SK-N-SH (cell line): ENCODE measurements at regions not wholly inside any gene's neighbourhood (a gene's known extent, or its start where the extent isn't known, plus 50 kb on each side); places are given as distances from the start of the nearest gene placed in this dataset.

Experiments
- CTCF ChIA-PET: fragments of 300-600, 350-600 bp; formaldehyde crosslinking; extraction: SDS; loops from one replicate; lab custom pipeline; 2021; lab: Yijun Ruan, JAX
- POLR2A ChIA-PET: fragments of 350-600 bp; sonication (Branson Sonifier 250); formaldehyde crosslinking; extraction: SDS; loops from one replicate; lab custom pipeline; 2020; ENCODE audit warnings: antibody characterized with exemption, inconsistent platforms; lab: Yijun Ruan, JAX
- DNase-seq: peaks from one replicate; pipeline ENCODE4 v3.0.0; 2012
- H2AFZ ChIP-seq: fragments of 200-600 bp; sonication (generic); 2 replicates; pipeline ENCODE4 v1.8.1; 2016; ENCODE audit warnings: antibody characterized with exemption, mild to moderate bottlenecking, low read depth
- H3F3A ChIP-seq: fragments of 200-600 bp; sonication (generic); replicated peaks from 2 replicates; pipeline ENCODE3; 2016; ENCODE audit warnings: antibody characterized with exemption, mild to moderate bottlenecking; ENCODE audit not compliant: insufficient read depth
- H3K27ac ChIP-seq, 2 experiments: fragments of 200-500 bp in 1 of 2; fragments of 200-600 bp in 1 of 2; sonication (Bioruptor generic) in 1 of 2; sonication (generic), shearing (Covaris generic) in 1 of 2; 2 replicates each; pipeline versions ENCODE4 v1.5.1 to v1.6.1; 2014 to 2016; ENCODE audit warnings: low read depth in 2 of 2, inconsistent platforms in 1 of 2, low read length in 1 of 2, mild to moderate bottlenecking in 1 of 2, mixed read lengths in 1 of 2
- H3K27me3 ChIP-seq: fragments of 200-600 bp; sonication (generic), shearing (Covaris generic); 2 replicates; pipeline ENCODE4 v1.6.1; 2016; ENCODE audit warnings: mixed run types; ENCODE audit not compliant: insufficient read depth
- H3K36me3 ChIP-seq, 2 experiments: fragments of 200-500 bp in 1 of 2; fragments of 200-600 bp in 1 of 2; sonication (Bioruptor generic) in 1 of 2; sonication (generic) in 1 of 2; replicated peaks in 1 of 2; 2 replicates each; pipeline versions ENCODE3 to v1.5.1; 2014 to 2016; ENCODE audit warnings: low read length in 1 of 2, mild to moderate bottlenecking in 1 of 2; ENCODE audit not compliant: insufficient read depth in 2 of 2, control insufficient read depth in 1 of 2
- H3K4me1 ChIP-seq, 2 experiments: fragments of 200-500 bp in 1 of 2; fragments of 200-600 bp in 1 of 2; sonication (Bioruptor generic) in 1 of 2; sonication (generic), shearing (Covaris generic) in 1 of 2; 2 replicates each; pipeline versions ENCODE4 v1.5.1 to v1.6.1; 2014 to 2016; ENCODE audit warnings: low read depth in 1 of 2, low read length in 1 of 2, mixed run types in 1 of 2; ENCODE audit not compliant: insufficient read depth in 2 of 2, control insufficient read depth in 1 of 2
- H3K4me2 ChIP-seq: fragments of 200-600 bp; sonication (generic), shearing (Covaris generic); 2 replicates; pipeline ENCODE4 v1.6.1; 2017; ENCODE audit warnings: mixed run types
- H3K4me3 ChIP-seq, 2 experiments: fragments of 200-500 bp in 1 of 2; fragments of 200-600 bp in 1 of 2; sonication (Bioruptor generic) in 1 of 2; sonication (generic), shearing (Covaris generic) in 1 of 2; 2 replicates each; pipeline versions ENCODE4 v1.5.1 to v1.8.1; 2014 to 2016; ENCODE audit warnings: low read depth in 2 of 2, inconsistent platforms in 1 of 2, low read length in 1 of 2, mild to moderate bottlenecking in 1 of 2, mixed read lengths in 1 of 2, moderate library complexity in 1 of 2
- H3K79me2 ChIP-seq: fragments of 200-600 bp; sonication (generic); 2 replicates; pipeline ENCODE4 v1.8.1; 2017; ENCODE audit warnings: mild to moderate bottlenecking; ENCODE audit not compliant: insufficient read depth
- H3K9ac ChIP-seq: fragments of 200-600 bp; sonication (generic); 2 replicates; pipeline ENCODE4 v1.6.1; 2017; ENCODE audit warnings: mixed run types
- H3K9me2 ChIP-seq: fragments of 200-600 bp; sonication (generic); 2 replicates; pipeline ENCODE4 v1.6.1; 2017; ENCODE audit warnings: mixed run types
- H3K9me3 ChIP-seq: fragments of 200-600 bp; sonication (generic); 2 replicates; pipeline ENCODE4 v1.6.1; 2017; ENCODE audit warnings: mixed run types, mild to moderate bottlenecking, moderate library complexity
- H4K20me1 ChIP-seq: fragments of 200-600 bp; sonication (generic); 2 replicates; pipeline ENCODE4 v1.6.1; 2017; ENCODE audit warnings: mild to moderate bottlenecking, mixed run types; ENCODE audit not compliant: insufficient read depth
- CHD2 ChIP-seq: fragments of 150-350 bp; IDR thresholded peaks from 2 replicates; pipeline ENCODE4 v1.6.1; 2018; ENCODE audit warnings: low read length; ENCODE audit not compliant: partially characterized antibody
- ELF1 ChIP-seq: IDR thresholded peaks from 2 replicates; pipeline ENCODE4 v1.4.0; 2012
- EZH2phosphoT487 ChIP-seq: fragments of 200-600 bp; sonication (generic); IDR thresholded peaks from 2 replicates; pipeline ENCODE4 v1.6.1; 2017; ENCODE audit warnings: low read depth, mixed run types, mild to moderate bottlenecking, antibody characterized with exemption, moderate library complexity, borderline replicate concordance
- FOSL2 ChIP-seq: IDR thresholded peaks from 2 replicates; pipeline ENCODE4 v1.4.0; 2012; ENCODE audit warnings: low read depth, mild to moderate bottlenecking, moderate library complexity, borderline replicate concordance
- FOXJ3 ChIP-seq: sonication (generic); formaldehyde crosslinking; IDR thresholded peaks from 2 replicates; pipeline ENCODE4 v1.5.1; 2020; ENCODE audit warnings: mild to moderate bottlenecking, missing genetic modification reagents
- FOXM1 ChIP-seq: IDR thresholded peaks from 2 replicates; pipeline ENCODE4 v1.4.0; 2012; ENCODE audit warnings: low read depth, mild to moderate bottlenecking
- GATA2 ChIP-seq: sonication (generic); formaldehyde crosslinking; IDR thresholded peaks from 2 replicates; pipeline ENCODE4 v1.5.0; 2020; ENCODE audit warnings: mild to moderate bottlenecking, missing genetic modification reagents
- JUND ChIP-seq: IDR thresholded peaks from 2 replicates; pipeline ENCODE4 v1.4.0; 2012
- MAX ChIP-seq: IDR thresholded peaks from 2 replicates; pipeline ENCODE4 v1.4.0; 2012; ENCODE audit warnings: low read depth
- MXI1 ChIP-seq: IDR thresholded peaks from 2 replicates; pipeline ENCODE4 v1.6.1; 2012; ENCODE audit warnings: mild to moderate bottlenecking, low read depth, low read length, improper control_type of control experiment
- NFIC ChIP-seq: IDR thresholded peaks from 2 replicates; pipeline ENCODE4 v1.4.0; 2012; ENCODE audit warnings: borderline replicate concordance
- NRF1 ChIP-seq: IDR thresholded peaks from 2 replicates; pipeline ENCODE4 v1.6.1; 2012; ENCODE audit warnings: low read depth, mild to moderate bottlenecking, low read length
- RAD21 ChIP-seq: IDR thresholded peaks from 2 replicates; pipeline ENCODE4 v1.6.1; 2012; ENCODE audit warnings: mild to moderate bottlenecking, low read length
- RCOR1 ChIP-seq: fragments of 150-350 bp; IDR thresholded peaks from 2 replicates; pipeline ENCODE4 v1.6.1; 2017; ENCODE audit warnings: antibody characterized with exemption, low read length
- REST ChIP-seq: IDR thresholded peaks from 2 replicates; pipeline ENCODE4 v1.6.1; 2012; ENCODE audit warnings: mild to moderate bottlenecking, low read depth, low read length, moderate library complexity
- RFX5 ChIP-seq: IDR thresholded peaks from 2 replicates; pipeline ENCODE4 v1.6.1; 2012; ENCODE audit warnings: mild to moderate bottlenecking, improper control_type of control experiment, low read length
- RXRA ChIP-seq: IDR thresholded peaks from 2 replicates; pipeline ENCODE4 v1.4.0; 2012; ENCODE audit warnings: low read depth, mild to moderate bottlenecking, borderline replicate concordance
- WGBS: methylation state at CpG from one replicate; pipeline ENCODE4 v1.1.6; 2017; ENCODE audit warnings: low lambda C conversion rate; 5-methylcytosine and 5-hydroxymethylcytosine counted together
- TF ChIP-seq, protein P1 (sequence below): IDR thresholded peaks from 2 replicates; pipeline ENCODE4 v1.4.0; 2012; ENCODE audit warnings: low read depth, borderline replicate concordance
- TF ChIP-seq, protein P2 (sequence below): fragments of 200-600 bp; sonication (generic); IDR thresholded peaks from 2 replicates; pipeline ENCODE4 v1.6.1; 2017; ENCODE audit warnings: antibody characterized with exemption, mild to moderate bottlenecking, moderate library complexity

DNA sequence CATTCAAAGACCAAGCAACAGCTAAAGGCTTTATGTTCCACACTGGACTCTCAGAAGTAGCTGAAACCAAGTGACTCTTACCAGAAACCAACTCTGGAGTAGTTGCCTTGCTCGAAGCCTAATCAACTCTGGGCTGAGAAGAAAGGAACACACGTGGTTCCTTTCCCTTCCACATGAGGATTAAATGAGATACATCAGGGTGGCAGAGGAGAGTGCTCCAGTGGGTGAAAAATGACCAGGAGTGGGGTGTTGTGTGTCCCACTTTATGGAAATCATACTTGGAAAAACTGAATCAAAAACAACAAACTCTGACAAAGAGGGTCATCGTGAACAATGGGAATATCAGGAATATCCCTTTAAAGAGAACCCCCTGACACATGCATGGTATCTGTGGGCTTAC lies 234.2 kb upstream of the ASIC2 start:
- H3K79me2 ChIP-seq, result no peaks in the 10 kb centered on the region

More for the DNA sequence above, 234.2 kb upstream of the ASIC2 start:
- no peak overlapping the region for H3K27ac ChIP-seq
- TF ChIP-seq EZH2phosphoT487 (no peak), RXRA (no peak), FOXJ3 (no peak), ELF1 (no peak), CHD2 (no peak), MAX (no peak), JUND (no peak), NRF1 (no peak), REST (no peak), RCOR1 (no peak), FOXM1 (no peak), RAD21 (no peak), RFX5 (no peak), GATA2 (CRISPR knock-in tag) (no peak), FOSL2 (no peak), MXI1 (no peak), NFIC (no peak)
- TF ChIP-seq, protein P1, sequence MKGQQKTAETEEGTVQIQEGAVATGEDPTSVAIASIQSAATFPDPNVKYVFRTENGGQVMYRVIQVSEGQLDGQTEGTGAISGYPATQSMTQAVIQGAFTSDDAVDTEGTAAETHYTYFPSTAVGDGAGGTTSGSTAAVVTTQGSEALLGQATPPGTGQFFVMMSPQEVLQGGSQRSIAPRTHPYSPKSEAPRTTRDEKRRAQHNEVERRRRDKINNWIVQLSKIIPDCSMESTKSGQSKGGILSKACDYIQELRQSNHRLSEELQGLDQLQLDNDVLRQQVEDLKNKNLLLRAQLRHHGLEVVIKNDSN, result no peak
- TF ChIP-seq, protein P2, sequence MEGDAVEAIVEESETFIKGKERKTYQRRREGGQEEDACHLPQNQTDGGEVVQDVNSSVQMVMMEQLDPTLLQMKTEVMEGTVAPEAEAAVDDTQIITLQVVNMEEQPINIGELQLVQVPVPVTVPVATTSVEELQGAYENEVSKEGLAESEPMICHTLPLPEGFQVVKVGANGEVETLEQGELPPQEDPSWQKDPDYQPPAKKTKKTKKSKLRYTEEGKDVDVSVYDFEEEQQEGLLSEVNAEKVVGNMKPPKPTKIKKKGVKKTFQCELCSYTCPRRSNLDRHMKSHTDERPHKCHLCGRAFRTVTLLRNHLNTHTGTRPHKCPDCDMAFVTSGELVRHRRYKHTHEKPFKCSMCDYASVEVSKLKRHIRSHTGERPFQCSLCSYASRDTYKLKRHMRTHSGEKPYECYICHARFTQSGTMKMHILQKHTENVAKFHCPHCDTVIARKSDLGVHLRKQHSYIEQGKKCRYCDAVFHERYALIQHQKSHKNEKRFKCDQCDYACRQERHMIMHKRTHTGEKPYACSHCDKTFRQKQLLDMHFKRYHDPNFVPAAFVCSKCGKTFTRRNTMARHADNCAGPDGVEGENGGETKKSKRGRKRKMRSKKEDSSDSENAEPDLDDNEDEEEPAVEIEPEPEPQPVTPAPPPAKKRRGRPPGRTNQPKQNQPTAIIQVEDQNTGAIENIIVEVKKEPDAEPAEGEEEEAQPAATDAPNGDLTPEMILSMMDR, result no peak
- no peaks in the 10 kb centered on the region for H3K9me2 ChIP-seq
- DNase-seq, result no peak
- no peak overlapping the region for H3K9ac ChIP-seq
- H3F3A ChIP-seq, result no peaks in the 10 kb centered on the region
- no peak overlapping the region for H3K4me3 ChIP-seq
- CTCF ChIA-PET, result no interaction called here
- H3K4me2 ChIP-seq, result no peak overlapping the region
- no peaks in the 10 kb centered on the region for H3K27me3 ChIP-seq
- H3K4me1 ChIP-seq, result no peaks in the 10 kb centered on the region
- no peaks in the 10 kb centered on the region for H3K9me3 ChIP-seq
- no peaks in the 10 kb centered on the region for H4K20me1 ChIP-seq
- H3K36me3 ChIP-seq, result no peaks in the 10 kb centered on the region
- no peak overlapping the region for H2AFZ ChIP-seq
- POLR2A ChIA-PET, result no interaction called here
- 16% methylated on average over 3 of the region's 3 CpGs for WGBS
